ENCODE measurements at regions not wholly inside any gene's neighbourhood (a gene's known extent, or its start where the extent isn't known, plus 50 kb on each side); places are given as distances from the start of the nearest gene placed in this dataset.

GRCh38 chr4:140213116-140213515 lies 59.1 kb upstream of the MAML3 start:
- no peak for DNase-seq (ENCODE audit: low read depth)

GRCh38 chr4:140212646-140213045 lies 58.7 kb upstream of the MAML3 start:
- no peak for DNase-seq (ENCODE audit: low read depth)

GRCh38 chr4:140212194-140212593 lies 58.2 kb upstream of the MAML3 start:
- no peak for DNase-seq (ENCODE audit: low read depth)

- no peak for DNase-seq (ENCODE audit: low read depth)
These were observed 57.7 kb upstream of the MAML3 start for GRCh38 chr4:140211693-140212092.

GRCh38 chr4:140211161-140211560 lies 57.2 kb upstream of the MAML3 start:
- DNase-seq (ENCODE audit: low read depth) = no peak

- DNase-seq (ENCODE audit: low read depth) = no peak
These were observed 54.9 kb upstream of the MAML3 start for GRCh38 chr4:140208921-140209320.

All from amniotic epithelial cell (primary cell).